ENCODE measurements at regions not wholly inside any gene's neighbourhood (a gene's known extent, or its start where the extent isn't known, plus 50 kb on each side); places are given as distances from the start of the nearest gene placed in this dataset.

GRCh38 chr7:110407706-110408105, 683.2 kb upstream of the LRRN3 start:
- intact Hi-C loops (cut with DNase I): no loop called here
- H3K27ac ChIP-seq: no peak overlapping the region
- TF ChIP-seq, protein P1, sequence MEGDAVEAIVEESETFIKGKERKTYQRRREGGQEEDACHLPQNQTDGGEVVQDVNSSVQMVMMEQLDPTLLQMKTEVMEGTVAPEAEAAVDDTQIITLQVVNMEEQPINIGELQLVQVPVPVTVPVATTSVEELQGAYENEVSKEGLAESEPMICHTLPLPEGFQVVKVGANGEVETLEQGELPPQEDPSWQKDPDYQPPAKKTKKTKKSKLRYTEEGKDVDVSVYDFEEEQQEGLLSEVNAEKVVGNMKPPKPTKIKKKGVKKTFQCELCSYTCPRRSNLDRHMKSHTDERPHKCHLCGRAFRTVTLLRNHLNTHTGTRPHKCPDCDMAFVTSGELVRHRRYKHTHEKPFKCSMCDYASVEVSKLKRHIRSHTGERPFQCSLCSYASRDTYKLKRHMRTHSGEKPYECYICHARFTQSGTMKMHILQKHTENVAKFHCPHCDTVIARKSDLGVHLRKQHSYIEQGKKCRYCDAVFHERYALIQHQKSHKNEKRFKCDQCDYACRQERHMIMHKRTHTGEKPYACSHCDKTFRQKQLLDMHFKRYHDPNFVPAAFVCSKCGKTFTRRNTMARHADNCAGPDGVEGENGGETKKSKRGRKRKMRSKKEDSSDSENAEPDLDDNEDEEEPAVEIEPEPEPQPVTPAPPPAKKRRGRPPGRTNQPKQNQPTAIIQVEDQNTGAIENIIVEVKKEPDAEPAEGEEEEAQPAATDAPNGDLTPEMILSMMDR (IDR thresholded peaks at IDR 0.05): no peak
- ATAC-seq: no peak
- H3K4me3 ChIP-seq: no peak overlapping the region
- H3K27me3 ChIP-seq: no peaks in the 10 kb centered on the region
- H3K36me3 ChIP-seq: no peaks in the 10 kb centered on the region
- DNase-seq: no peak
- H3K4me1 ChIP-seq: no peaks in the 10 kb centered on the region
- peaks cover 0 to 4% of the 10 kb centered on the region in 2 donors for H3K9me3 ChIP-seq

DNA sequence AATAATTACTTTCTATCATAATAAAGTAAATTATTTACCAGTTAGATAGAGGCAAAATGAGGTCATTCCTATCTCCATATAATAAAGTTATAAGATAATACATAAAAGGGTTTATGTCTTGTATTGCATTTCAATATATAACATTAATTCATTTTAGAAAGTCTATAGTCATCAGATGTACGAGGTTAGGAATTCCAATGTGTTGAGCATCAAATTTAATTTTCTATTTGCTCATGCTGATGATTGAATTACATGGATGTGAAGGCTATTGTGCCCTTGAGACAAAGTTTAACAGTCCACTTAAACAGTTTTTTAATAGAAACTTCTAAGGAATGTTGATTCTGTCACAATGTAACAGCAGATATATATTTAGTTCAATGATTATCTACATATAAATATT, 678.3 kb upstream of the LRRN3 start:
- H3K4me3 ChIP-seq: no peak overlapping the region
- no peaks in the 10 kb centered on the region for H3K36me3 ChIP-seq
- DNase-seq (no peak), ATAC-seq (no peak)
- intact Hi-C loops (cut with DNase I): no loop called here
- TF ChIP-seq, protein P1 (IDR thresholded peaks at IDR 0.05): no peak
- H3K9me3 ChIP-seq: peaks cover 0 to 4% of the 10 kb centered on the region in 2 donors
- H3K4me1 ChIP-seq: no peaks in the 10 kb centered on the region
- no peaks in the 10 kb centered on the region for H3K27me3 ChIP-seq
- H3K27ac ChIP-seq: no peak overlapping the region

- no peak overlapping the region for H3K27ac ChIP-seq
- H3K36me3 ChIP-seq: no peaks in the 10 kb centered on the region
- intact Hi-C loops (cut with DNase I): no loop called here
- no peak overlapping the region for H3K4me3 ChIP-seq
- no peaks in the 10 kb centered on the region for H3K27me3 ChIP-seq
- peaks cover 0 to 4% of the 10 kb centered on the region in 2 donors for H3K9me3 ChIP-seq
- ATAC-seq (no peak), DNase-seq (no peak)
- TF ChIP-seq, protein P1 (IDR thresholded peaks at IDR 0.05): no peak
- no peaks in the 10 kb centered on the region for H3K4me1 ChIP-seq
Measured at GRCh38 chr7:110413038-110413437, 677.9 kb upstream of the LRRN3 start.

DNA sequence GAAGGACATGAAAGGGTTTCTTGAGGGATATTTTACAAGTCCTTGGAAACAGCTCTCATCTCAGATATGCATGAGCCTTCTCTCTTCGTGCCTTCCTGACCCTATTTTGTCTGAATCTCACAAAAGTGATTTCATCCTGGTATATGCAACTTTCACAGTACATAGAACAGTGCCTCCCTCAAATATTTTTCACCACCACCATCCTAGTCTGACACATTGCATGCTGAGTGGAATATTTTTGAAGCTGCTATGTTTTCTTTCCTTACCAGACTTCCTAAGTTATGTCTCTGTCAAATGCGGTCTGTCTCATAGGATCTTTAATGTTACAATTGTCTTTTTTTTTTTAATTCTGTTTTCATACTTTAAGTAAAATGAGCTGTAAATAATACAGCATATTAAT, 673.3 kb upstream of the LRRN3 start:
- H3K4me1 ChIP-seq: no peaks in the 10 kb centered on the region
- intact Hi-C loops (cut with DNase I): no loop called here
- no peaks in the 10 kb centered on the region for H3K36me3 ChIP-seq
- TF ChIP-seq, protein P1 (IDR thresholded peaks at IDR 0.05): no peak
- H3K27ac ChIP-seq: no peak overlapping the region
- DNase-seq (no peak), ATAC-seq (no peak)
- H3K4me3 ChIP-seq: no peak overlapping the region
- H3K9me3 ChIP-seq: no peaks in the 10 kb centered on the region
- H3K27me3 ChIP-seq: no peaks in the 10 kb centered on the region

GRCh38 chr7:110418659-110419280, 672.2 kb upstream of the LRRN3 start:
- no peak for DNase-seq

More at GRCh38 chr7:110418659-110419280, 672.2 kb upstream of the LRRN3 start:
- no peak for ATAC-seq
- no peaks in the 10 kb centered on the region for H3K27me3 ChIP-seq
- no peaks in the 10 kb centered on the region for H3K4me1 ChIP-seq
- no peak overlapping the region for H3K27ac ChIP-seq
- intact Hi-C loops (cut with DNase I): no loop called here
- TF ChIP-seq, protein P1 (IDR thresholded peaks at IDR 0.05): no peak
- no peak overlapping the region for H3K4me3 ChIP-seq
- no peaks in the 10 kb centered on the region for H3K36me3 ChIP-seq
- H3K9me3 ChIP-seq: no peaks in the 10 kb centered on the region
